NCI-H460 (cell line): ENCODE measurements at regions not wholly inside any gene's neighbourhood (a gene's known extent, or its start where the extent isn't known, plus 50 kb on each side); places are given as distances from the start of the nearest gene placed in this dataset.
"Not testable (repeated sequence)": the region's sequence is repeated elsewhere in the genome, so short reads cannot be mapped to it uniquely, and the experiment has no call there.

Experiments used
- DNase-seq: peaks from one replicate; pipeline ENCODE4 v3.0.0-alpha.2; 2016; ENCODE audit warnings: low read depth; ENCODE audit errors: extremely low read depth

DNA sequence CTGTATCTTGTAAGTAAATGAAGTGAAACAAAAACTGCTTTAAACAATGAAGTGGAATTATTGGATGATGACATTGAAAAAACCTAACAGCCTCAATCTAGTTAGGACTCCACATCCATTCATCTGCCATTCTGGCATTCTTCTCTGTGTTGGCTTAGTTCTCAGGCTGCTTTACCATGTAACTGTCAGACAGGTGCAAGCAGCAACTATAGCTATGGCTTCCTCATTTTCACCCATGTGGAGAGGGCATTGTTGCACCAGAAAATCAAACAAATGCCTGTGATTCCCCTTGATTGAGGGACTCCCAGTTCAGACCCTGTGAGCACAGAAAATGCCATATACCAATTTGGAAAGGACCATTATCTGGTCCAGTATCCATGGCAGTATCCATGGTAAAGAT is 129.5 kb upstream of the NYAP2 start:
- no peak for DNase-seq

DNA sequence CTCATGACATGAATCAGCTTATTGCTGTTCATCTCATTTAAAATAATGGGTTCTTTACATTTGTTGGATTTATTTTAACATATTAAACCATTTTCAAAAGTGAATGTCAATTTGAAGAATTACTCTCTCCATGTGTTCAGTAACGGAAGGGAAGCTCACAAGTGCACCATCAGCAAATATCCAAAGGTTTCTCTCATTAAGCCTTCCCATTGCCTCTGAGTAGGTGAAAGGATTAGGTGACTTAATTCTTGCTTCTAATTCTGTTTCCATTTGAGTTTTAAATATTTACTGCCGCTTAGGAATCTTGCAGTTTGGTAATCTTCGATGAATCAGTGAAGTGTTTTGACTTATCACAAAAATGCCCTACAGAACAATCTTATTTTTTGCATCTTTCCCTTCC is 145.1 kb upstream of the NYAP2 start:
- DNase-seq = no peak

DNA sequence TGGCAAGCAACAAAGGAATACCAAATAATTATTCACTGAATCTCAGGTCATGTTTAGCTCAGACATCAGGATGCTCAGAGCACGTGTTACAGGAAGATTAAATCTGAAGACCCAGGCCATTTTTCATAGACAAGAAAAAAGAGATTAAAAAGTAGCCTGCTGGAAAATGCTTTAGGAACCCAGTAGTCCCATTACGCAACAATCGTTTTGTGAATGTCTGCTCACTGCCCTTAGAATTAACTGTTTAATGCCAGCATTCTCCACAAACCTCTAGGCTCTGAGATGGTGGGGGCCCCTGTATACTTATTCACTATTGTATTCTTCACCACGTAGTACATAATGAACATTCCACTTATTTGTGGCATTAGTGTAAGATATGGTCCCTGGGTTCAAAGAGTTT is 154.6 kb upstream of the NYAP2 start:
- DNase-seq = no peak

DNA sequence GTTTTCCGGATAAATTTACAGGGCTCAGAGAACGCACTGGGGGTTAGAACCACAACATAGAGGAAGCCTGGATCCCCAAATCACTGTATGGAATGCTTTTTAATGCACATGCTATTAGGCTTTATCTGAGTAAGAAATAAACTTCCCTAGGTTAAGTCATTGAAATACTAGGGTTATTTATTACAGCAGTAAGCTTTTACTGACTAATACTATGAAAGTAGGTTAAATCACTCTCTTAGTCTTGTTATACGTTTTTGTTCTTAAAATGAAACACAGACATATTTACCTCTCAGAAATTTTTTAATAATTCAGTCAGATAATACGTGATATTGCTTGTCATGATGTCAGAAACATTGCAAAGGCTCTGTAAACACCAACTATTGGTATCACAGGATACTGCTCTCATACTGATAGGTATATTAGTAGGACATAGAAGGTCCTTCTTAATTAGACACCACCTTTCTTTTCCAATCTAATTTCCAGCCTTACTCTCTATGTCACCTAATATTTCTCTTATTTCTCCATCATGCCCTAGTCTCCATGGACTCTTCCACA is 162.7 kb upstream of the NYAP2 start:
- DNase-seq = no peak

DNA sequence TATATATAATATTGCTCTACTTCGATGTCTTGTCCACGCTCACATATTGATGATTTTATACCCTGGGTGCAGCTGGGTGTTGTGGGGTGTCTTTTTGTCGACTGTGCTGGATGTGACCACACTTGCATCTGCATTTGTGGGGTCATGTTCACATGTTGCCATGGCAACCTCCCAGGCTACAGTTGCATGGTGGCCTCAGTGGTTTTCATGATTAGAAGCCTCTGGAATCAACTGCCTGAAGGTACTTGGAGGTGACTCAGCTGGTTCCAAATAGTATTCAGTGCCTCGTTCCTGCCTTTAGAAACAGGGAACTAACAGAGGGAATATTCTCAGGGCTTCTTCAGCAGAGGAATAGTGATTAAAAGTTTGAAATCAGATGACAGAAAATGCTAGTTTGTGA is 166.3 kb upstream of the NYAP2 start:
- no peak for DNase-seq

DNA sequence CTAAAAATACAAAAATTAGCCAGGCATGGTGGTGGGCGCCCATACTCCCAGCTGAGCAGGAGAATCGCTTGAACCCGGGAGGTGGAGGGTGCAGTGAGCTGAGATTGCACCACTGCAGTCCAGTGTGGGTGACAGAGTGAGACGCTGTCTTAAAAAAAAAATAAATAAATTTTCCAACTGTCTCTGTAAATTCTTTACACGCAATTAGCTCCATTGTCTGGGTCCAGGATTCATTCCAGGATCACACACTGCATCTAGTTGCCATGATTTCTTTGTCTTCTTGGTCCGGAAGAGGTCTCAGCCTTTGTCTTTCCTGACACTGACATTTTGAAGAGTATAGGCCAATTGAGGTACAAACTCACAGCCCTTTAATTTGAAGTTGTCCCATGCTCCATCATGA is 167.6 kb upstream of the NYAP2 start:
- DNase-seq = no peak

DNA sequence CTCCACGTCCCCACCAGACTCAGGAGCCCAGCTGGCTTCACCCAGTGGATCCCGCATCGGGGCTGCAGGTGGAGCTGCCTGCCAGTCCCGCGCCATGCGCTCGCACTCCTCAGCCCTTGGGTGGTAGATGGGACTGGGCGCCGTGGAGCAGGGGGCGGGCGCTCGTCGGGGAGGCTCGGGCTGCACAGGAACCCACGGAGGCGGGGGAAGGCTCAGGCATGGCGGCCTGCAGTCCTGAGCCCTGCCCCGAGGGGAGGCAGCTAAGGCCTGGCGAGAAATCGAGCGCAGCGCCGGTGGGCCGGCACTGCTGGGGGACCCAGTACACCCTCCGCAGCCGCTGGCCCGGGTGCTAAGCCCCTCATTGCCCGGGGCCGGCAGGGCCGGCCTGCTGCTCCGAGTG is 170.2 kb upstream of the NYAP2 start:
- DNase-seq = not testable (repeated sequence)

DNA sequence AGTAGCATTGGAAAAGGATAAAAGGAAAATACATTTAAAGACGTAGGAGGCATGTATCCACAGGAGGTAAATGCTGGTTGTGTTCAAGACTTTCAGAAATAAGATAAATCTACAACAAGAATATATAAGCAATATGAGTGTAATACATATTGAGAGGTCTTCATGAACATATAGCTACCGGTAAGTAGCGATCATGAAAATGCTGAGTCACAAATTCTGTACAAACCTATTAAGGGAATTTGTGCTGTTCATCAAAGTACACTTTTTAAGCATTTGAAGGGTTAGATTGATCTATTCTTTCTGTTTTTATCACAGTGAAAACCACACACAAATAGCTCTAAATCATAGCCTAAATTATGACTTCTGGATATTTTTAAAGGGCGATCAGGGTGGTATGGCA is 173.1 kb upstream of the NYAP2 start:
- DNase-seq = no peak

DNA sequence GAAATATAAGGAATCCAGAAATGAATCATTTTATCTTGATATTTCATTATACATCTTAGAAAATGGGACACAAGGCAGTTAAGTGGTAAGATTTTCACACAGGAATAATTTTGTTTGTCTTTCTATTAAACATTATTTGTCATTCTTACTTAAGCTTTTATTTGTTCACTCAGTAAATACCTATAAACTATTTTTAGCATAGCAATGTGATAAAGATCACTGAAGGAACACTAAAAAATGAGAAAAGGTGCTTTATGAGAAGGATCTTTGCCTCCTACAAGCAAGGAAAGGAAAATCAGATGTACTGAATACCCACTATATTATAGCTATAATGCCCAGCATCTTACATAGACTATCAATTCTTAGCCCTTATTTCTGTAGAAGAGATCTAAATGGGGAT is 176.2 kb upstream of the NYAP2 start:
- no peak for DNase-seq

DNA sequence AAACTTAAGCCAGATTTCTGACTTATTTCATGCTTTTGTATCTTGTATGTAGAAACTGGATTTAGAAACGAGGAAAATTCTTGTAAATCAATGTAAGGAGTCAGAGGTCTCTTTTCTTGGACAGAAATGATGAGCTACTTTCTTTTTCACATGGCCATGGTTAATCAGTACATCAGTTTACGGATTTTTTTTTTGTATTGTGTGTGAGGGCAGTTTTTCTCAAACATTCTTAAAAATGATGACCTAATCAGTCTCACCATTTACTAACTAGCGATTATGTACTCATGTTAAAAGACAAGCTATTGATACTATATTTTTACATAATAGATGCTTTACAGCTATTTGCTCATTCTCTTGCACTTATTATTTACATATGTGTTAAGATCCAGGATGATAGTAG is 165.2 kb upstream of the DOCK10 start:
- DNase-seq = no peak

DNA sequence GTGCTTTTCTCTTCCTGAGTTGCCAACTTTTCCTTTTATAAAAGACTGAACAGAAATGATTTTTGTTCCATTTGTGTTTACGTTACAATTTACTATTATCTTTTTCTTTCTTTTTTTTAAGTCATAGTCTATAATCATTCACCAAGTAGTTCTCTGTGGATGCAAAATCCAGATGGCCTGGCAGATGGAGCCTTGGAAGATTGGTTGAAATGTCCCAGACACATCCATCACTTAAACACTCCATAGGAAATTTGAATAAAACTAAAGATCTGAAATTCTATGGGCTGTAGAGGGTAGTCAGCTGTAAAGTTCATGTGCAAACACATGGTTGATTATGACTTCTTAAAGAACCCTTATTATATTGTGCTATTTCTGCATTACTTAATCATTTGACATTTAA is 164.8 kb upstream of the DOCK10 start:
- no peak for DNase-seq

DNA sequence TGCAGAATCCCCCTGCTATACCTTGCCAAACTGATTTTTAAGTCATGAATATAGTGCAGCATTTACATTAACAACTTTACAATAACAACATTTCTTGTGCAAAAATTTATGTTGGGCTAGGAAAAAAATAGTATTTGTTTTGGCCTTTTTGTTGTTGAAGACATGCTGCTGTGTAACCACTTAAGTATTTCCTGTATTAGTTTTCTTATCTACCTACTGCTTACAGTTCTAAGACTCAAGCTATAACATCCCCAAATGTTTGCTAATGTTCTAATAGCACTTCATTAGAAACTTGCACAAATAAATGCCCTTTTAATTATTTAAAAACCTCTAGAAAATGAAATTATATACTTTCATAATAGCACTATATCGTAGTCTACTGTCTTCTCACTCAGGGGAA is 154.3 kb upstream of the DOCK10 start:
- no peak for DNase-seq

DNA sequence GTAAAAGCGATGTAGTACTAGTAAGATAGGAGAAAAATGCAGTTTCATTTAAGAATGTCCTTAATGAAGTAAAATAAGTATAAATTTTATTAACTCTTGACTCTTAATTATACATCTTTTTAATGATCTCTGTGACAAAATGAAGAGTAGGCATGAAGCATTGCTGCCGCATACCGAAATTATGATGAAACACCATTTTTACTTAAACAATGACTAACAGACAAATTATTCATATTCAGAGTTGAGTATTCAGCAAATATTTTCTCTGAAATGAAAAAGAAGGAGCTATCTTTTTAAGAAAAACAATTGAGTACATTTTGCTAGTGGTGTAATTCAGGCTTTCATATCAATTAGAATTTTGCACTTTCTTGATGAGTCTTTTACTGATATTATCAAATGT is 150.6 kb upstream of the DOCK10 start:
- DNase-seq = no peak

DNA sequence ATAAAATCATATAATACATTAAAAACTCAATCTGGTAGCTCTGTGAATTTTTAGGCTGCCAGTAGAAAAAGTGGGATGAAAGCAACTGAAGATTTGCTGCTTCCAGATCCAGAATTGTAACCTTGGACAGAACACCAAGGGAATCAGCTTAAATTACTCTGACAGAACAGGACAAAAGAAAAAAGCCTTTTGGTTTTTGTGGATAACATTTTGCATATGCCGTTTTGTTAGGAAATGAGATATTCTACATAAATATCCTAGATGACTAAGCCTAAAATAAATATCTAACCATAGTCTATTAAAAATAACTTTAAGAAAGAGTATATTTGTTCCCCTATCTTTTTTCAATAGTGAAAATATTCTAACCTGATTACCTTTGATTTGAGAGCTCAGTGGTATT is 148.7 kb upstream of the DOCK10 start:
- DNase-seq = no peak

DNA sequence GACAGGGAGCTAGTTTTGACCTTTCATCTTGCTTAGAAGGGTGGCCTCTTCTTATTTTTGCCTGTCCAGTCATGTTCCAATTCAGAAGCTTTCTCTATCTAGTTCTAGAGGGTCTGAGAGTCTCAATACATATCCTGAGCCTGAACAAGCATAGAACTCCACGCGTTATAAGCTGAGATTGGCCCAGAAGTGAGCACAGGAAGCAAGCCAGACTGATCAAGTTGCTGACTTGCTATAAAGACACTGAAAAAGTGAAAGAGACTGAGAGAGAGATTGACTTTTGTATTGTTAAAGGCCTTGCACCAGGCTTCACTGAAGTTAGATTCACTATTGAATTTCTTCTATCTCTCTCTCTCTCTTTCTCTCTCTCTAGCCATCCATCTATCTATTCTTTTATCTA is 142.7 kb upstream of the DOCK10 start:
- DNase-seq = no peak

DNA sequence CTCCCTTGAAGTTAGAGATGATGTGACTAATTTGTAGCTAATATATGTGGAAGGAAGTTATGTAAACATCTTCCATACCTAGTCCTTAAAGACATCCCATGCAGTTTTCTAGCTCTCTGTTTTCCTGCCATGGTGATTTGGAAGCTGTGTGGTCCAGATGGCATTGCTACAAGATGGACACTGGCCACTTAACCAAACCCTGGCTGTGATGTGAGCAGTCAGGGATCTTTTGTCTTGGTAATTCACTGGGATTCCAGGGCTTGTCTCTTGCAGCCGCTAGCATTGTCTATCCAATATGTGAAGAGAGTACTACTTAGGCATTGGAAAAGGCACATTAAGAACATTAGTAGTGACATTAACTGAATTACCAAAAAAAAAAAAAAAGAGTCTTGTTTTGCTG is 139.9 kb upstream of the DOCK10 start:
- no peak for DNase-seq

DNA sequence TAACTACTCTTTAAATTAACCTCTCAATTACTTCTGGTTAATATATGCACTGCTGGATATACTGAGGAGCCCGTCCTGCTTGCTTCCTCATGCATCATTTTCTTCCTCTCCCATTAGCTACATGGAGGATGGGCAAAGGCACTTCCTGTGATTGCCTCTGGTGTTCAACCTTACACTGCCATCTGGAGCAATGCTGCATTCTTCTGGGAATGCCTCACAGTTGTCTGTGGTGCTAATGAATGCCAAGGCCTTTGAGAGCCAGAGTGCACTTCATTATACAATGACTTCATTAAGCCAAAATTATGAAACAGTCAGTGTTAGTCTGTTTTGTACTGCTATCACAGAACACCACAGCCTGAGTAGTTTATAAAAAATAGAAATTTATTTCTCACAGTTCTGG is 134.8 kb upstream of the DOCK10 start:
- no peak for DNase-seq

DNA sequence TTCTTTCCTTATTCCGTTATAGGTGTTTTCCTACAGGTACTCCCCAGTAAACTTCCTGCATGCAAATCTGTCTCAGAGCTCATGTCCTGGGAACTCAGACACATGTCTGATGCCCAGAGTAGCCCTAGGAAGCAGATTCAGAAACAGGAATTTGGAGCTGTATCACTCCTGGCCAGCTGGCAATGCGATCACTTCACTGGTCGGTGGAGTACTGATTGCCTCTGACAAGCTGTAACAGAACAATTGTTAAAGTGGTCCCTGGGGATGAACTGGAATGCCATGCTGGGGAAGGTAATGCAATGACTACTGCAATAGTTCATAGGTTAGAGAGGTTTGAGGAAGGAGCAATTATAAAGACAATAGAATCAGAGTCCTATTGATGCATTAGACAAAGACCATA is 131.6 kb upstream of the DOCK10 start:
- no peak for DNase-seq

DNA sequence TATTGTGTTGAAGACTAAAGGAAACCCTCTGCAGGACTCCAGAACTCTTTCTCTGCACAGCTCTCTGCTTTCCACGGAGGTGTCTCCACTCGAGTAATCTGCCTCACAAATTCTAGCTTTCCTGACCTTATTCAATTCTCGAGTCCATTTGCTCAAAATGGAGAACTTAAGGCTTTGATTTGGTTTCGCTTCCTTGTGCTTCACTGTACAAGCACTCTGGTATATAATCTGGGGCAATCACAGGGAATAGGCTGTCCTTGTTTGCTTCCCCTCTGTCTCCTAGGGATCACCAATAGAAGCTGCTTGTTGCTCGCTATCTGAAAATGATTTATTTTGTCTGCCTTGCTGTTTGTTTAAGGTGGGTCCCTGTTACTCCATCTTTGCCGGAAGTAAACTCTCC is 129.1 kb upstream of the DOCK10 start:
- DNase-seq = no peak

DNA sequence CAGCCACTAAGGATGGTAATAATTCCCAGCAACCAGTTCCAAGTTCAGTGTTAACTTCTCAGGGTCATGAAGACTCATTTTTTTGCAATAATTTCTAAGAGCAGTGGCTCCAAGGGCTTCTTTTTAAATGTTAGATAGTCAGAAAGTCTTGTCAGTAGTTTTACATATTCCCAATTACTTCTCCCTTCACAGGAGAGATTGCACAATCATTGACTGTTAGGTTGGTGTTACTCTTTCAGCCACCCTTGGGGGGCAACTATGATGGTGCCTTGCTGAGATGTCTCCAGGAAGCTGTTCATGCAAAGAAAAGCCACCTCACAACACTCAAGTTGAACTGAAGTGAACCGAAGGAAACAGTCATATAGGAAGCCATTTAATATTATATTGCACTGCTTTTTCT is 127.9 kb upstream of the DOCK10 start:
- DNase-seq = no peak

DNA sequence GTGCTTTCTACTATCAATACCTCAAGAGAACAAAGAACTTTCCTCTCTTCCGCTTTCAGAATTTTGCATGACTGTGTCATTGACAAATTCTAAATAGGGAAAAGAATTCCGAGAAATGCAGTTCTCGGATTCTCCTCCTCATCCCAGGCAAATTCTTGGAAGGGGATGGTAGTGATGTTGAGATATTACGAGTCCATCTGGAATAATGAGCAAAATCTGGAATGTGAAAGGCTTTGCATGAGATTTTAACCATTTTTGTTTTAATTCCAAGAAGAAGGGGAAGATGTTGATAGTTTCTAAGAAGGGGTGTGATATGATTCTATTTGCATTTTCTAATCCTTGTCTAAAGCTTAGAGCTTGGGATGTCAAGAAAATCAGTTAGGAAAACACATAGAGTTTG is 127.1 kb upstream of the DOCK10 start:
- DNase-seq = no peak

DNA sequence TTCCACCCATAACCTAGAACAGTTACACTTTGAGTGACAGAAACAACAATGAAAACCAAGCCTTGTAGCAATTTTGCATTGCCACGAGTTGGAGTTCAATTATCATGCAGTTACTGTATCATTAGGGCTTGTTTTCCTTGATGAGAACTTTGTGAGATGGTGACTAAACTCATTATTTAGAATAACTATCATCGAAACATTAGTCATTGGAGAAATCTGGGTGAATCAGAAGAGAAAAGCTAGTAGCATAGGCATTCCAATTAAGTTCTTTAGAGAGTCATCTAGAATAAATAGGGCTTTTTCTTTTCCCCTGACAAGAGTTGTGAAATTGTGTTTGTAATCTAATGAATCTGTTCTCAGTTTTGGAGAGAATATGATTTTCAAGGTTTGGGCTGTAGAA is 122.8 kb upstream of the DOCK10 start:
- no peak for DNase-seq

DNA sequence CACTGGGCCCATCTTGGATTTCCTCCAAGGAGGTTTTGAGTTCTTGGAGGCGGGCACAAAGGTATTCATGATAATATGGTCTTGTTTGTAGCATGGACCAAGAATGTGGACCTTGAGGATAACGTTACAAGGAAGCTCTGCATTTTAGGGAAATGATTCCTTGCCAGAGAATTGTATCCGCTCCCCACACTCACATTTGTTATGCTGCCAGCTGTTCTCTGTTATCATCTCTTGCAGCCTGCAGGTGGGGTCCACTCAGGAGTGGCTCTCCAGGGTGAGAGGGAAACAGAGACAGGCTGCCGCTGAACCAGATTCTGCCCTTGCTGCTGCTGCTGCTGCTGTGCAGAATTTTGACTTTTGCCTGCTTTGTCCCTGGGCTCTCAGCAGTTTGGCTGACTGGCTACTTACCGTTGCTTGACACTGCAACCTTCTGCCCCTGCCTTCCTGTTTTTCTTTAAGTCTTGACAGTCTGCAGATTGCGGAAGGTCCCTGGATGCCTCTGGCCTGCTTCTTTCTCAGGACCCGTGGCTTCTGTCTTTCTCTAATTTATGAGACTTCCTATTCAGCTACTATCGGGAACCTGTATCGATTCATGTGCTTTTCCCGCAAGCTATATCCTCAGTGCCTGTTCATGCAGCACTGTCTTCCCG is 122.3 kb upstream of the DOCK10 start:
- no peak for DNase-seq
